NCI-H2171 treated with DMSO at 0.1 percent for 48 hours (cell line): ENCODE measurements at regions not wholly inside any gene's neighbourhood (a gene's known extent, or its start where the extent isn't known, plus 50 kb on each side); places are given as distances from the start of the nearest gene placed in this dataset.
"Not testable (repeated sequence)": the region's sequence is repeated elsewhere in the genome, so short reads cannot be mapped to it uniquely, and the experiment has no call there.

Experiments
- DNase-seq: peaks from one replicate; lab custom pipeline; 2025; lab: John Stamatoyannopoulos, UW

DNA sequence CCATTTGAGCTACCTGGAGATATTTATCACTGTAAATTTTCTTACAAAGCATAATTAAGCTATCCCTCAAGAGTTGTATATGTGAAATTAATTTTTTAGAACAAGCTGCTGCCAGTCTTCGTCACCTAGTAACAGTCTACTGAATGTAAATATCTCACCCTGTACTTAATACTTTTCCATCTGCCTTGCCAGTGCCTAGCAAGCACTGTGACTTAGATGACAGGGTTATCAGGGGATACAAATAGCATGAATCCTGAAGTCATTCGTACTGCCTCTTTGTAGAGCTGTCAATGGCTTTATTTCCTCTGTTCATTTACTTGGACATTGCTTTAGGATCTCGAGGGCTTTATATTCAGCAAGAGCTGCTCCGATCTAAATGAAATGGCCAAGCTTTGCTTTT, 763.6 kb downstream of the ADCYAP1 start:
- no peak for DNase-seq

DNA sequence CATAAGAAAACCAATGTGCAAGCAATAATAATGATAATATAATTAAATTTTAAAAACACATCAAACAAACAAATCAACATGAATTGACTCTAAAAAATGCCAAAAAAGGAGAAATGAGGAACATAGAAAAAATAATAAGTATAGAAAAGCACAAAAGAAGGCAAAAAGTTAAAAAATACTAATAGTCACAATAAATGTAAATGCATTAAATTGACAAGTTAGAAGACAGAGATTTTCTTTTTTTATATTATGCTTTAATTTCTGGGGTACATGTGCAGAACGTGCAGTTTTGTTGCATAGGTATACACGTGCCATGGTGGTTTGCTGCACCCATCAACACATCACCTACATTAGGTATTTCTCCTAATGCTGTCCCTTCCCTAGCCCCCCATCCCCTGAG, 767.0 kb downstream of the ADCYAP1 start:
- not testable (repeated sequence) for DNase-seq

DNA sequence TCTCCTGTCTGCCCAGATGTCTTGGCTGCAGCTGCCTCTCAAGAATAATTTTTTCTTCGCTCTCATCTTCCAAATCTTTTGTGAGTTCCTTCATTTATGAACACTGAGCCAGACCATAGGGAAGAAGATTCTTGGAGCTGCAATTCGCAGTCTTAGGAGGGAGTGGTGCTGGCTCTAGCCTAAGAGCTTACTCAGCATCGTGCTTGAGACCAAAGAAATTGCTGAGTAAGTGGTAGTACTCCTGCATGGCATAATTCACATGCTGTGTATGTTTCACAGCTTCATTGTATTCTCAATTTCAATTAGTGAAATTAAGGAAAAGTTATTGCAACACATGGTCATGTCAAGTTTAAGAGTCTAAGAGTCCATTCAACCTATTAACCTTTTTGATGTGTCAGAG, 771.7 kb downstream of the ADCYAP1 start:
- no peak for DNase-seq

DNA sequence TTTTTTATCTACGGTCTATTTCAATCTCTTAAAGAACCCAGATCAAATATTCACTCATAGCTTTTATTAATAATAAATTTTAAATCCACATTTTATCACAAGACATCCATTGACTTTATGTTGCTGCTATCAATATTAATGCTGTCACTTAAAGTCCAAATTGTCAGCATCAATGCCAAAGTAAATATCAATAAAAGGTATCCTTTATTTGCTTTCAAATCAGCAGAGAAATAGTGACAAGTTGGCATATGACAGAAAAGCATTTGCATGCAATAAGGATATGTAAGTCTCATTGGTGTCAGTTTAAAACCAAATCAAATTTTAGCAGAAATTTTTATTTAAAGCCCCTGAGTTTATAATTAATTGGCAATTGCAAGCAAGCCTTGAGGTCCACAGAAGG, 775.4 kb downstream of the ADCYAP1 start:
- DNase-seq = no peak

DNA sequence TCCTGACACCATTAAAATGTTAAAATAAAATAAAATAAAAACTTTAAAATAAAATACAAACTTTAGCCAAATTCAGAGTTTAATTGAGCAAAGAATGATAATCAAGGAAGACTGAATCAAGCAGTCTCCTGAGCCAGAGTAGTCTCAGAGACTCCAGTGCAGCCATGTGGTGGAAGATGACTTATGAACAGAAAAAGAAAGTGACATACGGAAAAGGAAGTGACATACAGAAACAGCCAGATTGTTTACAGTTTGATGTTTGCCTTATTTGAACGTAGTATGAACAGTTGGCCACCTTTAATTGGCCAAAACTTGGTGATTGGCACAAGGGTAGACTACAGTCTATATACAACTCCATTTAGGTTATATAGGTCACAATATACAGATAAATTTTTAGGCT, 787.2 kb downstream of the ADCYAP1 start:
- no peak for DNase-seq

DNA sequence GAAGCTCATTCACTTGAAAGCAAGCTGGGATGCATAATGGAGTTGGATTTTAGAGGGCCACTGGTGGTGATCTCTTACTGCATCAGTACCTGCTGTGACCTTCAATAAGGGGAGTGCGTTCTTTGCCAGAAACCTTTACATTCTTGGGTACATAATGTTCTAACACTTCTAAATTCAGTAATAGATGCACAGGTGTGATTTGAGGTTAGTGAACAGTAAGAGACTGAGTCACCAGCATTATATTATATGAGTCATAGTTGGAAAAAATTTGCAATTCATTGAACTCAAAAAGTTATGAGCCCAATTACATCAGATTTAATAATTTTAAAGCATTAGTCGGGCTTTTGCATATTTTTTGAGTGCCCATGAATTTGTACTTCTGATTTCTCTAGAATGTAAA, 803.3 kb downstream of the ADCYAP1 start:
- DNase-seq = no peak

DNA sequence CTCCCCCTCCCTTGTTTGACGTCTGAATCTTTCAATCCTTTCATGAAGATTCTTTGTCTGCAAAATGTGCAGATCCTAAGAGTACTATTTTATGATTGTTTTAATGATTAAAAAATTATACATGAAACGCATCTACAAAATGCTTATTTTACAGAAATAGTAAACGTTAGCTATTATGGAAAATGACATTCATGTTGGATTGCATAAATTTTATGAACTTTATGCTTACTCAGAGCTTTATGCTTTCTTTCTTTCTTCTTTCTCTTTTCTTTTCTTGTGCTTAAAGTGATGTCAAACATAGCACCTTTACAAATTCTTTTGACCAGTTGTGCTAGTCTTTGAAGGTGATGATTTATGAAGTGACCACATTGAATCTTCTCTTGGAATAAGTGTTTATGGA, 805.4 kb downstream of the ADCYAP1 start:
- no peak for DNase-seq

DNA sequence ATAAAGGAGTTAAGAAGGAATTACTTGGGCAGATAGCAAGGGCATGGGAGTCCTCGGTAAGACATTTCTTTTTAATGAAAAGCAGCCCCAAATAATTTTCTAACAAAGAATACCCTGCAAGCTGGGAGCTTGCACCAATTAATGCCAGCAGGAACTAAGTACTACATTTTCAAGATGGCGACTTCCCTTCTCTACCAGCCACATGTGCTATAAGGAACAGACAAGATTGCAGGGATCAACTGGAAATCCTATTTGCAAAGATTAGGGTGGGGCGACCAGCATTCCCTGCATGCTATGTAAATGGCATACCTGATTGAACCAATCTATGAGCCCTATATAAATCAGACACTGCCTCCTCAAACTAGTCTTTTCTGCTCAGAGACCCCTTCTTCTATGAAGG, 827.5 kb downstream of the ADCYAP1 start:
- no peak for DNase-seq

DNA sequence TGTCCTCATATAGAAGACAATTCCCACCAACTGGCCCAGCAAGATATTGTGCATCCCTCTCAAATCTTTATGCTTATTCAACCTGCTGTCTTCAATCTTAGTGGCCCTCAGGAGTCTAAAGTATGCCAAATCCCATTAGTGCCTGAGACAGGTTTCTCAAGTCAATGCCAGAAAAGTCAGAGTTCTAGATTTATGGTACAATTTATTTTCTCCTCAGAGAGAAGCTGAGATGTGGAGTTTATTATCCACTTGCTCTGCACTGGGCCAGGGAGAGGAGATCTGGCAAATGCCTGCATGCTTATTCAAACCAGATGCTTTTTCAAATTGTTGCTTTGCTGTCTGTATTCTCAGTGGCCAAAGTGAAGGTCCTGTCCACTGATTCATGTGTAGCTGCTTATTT, 825.2 kb downstream of the METTL4 start:
- no peak for DNase-seq

DNA sequence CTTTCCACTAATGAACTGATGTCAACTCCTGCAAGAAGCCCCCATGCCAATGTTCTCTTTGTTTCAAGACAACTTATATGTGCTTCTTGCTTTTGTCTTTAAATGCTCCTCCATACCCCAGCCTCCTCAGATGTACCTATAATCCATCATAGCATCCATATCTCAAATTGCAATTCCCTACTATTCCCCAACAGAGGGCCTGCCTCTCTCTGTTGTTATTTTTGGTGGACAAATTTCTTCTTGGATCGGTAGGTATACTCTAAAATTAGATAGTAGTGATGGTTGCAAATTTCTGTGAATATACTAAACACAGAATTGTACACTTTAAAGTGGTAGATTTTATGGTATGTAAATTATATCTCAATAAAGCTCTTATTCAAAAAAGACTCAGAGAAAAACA, 820.1 kb downstream of the METTL4 start:
- peak; percentile 13 for DNase-seq

DNA sequence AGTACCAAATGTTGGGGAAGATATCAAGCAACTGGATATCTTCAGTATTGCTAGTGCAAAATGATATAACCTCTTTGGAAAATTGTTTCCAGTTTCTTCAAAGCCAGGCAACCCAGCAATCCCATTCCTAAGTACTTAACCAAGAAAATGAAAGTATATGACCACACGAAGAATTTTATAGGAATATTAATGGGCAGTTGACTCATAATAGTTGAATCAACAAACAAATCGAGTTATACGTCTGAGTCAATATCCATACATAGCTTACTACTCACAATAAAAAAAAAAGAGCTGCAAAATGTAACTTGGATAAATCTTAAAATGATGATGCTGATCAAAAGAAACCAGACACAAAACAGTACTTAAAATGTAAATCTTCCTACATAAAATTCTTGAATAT, 810.4 kb downstream of the METTL4 start:
- no peak for DNase-seq

DNA sequence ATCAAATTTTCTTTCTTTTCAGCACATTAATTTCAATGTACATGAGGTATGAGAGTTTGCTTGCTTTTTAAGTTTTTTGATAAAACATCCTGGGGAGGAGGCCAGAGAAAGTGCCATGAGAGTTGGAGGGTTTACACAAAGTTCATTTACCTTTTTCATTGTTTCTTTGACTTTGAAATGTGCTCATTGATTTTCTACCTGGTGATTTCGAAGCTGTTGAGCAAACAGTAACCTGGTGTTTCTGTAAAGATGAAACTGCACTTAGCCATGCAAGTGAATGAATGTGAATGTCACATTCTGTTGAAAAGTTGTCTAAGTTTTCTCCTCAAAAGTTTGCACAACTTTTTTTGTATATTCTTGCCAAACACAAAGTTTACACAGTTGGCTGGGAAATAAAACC, 797.0 kb downstream of the METTL4 start:
- DNase-seq = no peak

DNA sequence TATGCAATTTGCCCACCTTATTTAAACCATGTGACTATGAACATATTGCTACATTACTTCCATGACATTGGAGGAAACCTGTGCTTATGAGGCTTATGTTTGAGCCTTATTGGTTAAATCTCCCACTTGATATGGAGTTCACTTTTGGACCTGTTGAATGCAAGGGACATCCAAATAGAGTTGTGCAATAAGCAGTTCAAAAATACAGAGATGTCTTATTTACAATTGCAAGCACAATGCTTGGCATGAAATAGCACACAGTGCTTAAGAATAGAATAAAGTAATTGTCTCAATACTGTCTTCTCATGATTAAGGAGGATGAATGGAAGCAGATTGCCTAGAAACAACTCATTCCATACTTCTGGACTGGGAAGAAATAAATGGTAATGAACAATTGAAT, 793.5 kb downstream of the METTL4 start:
- no peak for DNase-seq

DNA sequence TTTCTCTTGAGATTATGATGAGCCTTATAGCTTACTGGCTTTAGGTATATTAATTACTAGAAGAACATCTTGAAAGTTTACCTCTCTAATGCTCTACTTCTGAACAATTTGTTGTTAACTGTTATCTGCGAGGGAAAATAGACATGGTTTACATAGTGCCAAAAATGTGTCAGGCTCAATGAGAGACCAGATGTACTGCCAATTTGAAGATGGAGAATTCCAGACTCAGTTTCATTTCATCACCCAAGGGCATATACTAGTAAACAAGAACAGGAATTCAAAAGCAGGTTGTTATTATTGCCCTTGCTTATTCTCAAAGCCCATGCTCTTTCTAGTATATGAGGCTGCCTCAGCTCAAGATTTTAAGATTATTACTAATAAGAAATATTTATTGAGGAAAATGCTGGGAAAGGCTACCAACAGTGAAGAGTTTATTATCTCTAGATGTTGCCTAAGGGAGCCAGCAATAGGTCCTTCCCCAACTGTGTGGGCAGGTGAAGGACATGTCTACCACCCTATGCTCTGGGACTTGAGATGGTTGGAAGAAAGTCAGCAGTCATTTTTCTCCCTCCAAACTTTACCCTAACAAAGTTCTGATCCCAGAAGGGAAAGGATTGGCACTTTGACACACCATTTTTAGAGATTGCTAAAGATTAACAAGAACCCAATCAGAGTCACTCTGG, 792.7 kb downstream of the METTL4 start:
- DNase-seq = no peak

DNA sequence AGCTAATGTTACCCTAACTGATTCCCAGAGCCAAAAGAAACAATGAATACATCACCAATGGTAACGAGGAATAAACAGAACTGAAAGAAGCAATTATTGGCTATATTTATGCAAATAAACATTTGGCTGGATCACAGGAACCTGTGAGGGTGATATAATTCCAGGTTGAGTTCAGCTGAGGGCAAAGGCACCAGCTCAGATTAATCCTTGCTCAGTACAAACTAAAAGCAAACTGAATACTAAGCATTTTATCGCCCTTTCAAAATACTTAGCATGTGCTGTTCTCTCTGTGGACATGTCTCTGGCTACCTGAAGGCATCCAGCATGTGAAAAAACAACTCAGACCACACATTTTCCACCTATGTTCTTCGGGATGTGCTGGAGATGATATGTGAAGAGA, 791.7 kb downstream of the METTL4 start:
- no peak for DNase-seq

DNA sequence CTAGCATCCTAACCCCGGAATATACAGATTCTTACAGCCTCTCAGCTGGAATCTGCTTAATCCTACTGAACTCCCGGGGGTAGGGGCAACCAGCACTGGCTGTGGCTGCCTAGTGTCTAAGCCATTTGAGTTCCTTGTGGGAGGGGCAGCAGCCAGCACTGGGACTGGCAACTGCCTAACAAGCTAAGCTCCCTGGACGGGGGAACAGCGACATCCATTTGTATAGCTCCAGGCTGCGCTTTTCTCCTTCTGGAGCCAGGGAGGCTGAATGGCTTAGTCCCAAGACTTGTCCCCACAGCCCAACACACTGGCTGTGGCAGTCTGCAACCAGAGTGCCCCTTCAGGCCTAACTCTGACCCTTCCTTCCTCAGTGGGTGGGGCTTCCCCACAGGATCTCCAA, 787.2 kb downstream of the METTL4 start:
- DNase-seq = no peak

DNA sequence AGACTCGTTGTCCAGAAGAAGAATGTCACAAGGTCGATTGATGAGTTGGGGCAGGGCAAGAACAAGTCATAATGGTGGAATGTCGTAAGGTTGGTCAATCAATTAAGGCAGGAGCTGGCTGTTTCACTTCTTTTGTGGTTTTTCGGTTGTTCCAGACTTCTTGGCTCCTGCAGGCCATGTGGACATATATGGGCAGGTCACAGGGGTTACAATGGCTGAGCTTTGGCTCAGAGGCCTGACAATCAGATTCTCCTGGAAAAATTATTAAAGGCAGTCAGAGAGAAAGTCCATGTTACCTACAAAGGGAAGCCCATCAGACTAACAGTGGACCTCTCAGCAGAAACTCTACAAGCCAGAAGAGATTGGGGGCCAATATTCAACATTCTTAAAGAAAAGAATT, 785.3 kb downstream of the METTL4 start:
- not testable (repeated sequence) for DNase-seq

DNA sequence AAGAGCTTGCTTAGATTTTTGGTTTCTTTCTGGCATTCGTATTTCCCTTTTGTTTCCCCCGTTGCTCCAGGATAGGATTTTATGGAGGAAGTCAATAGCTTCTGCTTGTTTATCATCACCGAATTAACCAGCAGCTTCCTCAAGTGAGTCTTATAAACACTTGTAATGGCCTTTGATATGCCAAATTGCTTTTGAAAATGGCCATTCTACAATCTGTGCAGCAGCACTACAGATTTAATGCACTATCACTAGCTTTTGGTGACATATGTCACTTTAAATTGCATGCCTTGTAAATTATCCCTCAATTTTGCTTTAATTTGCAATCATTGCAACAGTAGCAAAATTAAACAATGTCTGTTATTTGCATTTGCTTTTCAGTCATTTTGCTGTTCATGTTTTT, 774.7 kb downstream of the METTL4 start:
- DNase-seq = peak; percentile 40

DNA sequence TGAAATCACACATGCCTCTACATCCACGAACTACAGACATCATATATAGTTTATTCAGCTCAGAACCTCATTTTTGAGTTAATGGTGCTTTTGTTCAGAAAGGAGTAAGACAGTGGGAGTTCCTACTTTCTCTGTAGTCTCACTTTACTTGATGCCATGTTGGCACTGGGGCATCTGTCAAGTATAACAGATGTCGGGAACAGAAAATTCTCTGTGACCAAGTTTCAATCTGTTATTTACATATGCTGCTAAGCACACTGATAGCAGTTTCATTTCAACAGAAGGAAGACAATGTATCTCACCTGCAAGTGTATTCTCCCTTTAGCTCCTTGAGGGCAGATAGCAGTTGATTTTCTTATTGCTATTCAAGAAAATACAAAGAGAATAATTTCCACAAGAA, 774.1 kb downstream of the METTL4 start:
- DNase-seq = peak; percentile 80

DNA sequence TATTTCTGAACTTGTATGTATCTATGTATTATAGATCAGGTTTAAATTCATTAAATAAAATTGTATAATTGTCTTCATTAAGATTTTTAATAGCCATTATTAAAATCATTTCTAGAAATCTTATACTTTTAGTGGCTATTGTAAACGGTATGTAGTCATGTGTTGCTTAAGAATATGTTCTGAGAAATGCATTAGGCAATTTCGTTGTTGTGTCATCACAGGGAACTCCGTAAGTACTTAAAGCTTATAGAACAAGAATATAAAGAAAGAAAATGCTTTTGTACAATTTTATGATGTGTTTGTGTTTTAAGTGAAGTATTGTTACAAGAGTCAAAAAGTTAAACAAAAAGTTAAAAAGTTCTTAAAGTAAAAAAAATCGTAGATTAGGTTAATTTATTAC, 765.8 kb downstream of the METTL4 start:
- no peak for DNase-seq

DNA sequence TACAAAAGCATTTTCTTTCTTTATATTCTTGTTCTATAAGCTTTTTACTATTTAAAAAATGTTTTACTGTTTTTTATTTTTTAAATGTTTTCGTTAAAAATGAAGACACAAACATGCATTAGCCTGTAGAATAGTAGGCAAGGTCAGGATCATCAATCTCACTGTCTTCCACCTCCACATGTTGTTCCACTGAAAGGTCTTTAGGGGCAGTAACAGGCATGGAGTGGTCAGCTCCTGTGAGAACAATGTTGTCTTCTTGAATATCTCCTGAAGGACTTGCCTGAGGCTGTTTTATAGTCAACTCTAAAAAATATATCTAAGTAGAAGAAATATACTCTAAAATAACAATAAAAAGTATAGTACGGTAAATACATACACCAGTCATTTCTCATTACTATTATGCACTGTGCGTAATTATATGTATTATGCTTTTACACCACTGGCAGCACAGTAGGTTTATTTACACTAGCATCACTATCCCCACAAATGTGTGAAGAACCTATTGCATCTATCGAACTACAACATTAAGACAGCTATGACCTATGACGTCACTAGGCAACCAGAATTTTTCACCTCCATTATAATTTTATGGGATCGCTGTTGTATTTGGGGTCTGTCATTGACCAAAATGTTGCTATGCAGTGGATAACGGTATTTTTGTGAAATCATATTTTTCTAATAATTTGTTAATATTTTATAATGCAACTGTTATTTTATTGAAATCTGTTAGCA, 764.3 kb downstream of the METTL4 start:
- DNase-seq = no peak

DNA sequence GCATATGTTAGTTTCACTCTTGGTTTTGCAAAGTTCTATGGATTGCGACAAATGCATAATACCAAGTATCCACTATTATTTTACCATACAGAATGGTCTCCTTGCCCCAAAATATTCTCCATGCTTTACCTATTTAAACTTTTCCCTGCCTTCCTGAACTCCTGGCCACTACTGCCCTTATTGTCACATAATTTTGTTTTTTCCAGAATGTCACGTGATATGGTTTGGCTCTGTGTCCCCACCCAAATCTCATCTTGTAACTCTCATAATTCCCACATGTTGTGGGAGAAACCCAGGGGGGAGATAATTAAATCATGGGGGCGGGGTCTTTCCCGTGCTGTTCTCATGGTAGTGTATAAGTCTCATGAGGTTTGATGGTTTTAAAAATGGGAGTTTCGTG, 760.0 kb downstream of the METTL4 start:
- DNase-seq = no peak

DNA sequence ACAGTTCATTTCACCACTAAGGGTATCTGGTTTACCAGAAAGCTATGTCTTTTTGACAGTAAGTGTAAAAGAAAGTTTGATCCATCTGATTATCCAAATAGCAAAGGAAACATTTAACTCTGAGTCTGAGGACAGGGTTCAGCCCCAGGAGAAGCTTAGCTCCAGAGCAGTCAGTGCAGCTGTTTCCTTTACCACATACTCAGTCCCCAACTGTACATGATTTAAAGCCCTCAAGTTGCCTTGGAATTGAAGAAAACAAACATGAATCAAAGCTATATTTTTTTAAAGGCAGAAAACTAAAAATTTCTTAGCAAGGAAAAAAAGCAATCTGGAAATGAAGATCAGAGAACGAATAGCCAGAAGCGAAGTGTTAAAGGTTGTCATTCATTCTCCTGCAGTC, 746.0 kb downstream of the METTL4 start:
- DNase-seq = no peak

DNA sequence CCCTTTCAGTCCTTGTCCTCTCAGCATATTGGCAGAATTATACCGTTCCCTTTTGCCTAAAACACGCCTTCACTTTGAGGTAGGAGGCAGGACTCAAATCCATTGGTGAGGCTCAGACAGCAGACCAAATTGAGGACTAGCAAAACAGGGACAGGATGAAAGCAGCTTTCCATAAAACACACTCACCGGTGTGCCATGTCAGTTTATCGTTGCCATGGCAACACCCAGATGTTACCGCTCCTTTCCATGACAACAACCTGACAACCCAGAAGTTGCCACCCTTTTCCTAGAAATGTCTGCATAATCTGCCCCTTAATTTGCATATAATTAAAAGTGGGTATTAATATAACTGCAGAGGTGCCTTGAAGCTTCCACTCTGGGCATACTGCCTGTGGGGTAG, 730.4 kb downstream of the METTL4 start:
- no peak for DNase-seq
